ENCODE measurements at regions not wholly inside any gene's neighbourhood (a gene's known extent, or its start where the extent isn't known, plus 50 kb on each side); places are given as distances from the start of the nearest gene placed in this dataset.

DNA sequence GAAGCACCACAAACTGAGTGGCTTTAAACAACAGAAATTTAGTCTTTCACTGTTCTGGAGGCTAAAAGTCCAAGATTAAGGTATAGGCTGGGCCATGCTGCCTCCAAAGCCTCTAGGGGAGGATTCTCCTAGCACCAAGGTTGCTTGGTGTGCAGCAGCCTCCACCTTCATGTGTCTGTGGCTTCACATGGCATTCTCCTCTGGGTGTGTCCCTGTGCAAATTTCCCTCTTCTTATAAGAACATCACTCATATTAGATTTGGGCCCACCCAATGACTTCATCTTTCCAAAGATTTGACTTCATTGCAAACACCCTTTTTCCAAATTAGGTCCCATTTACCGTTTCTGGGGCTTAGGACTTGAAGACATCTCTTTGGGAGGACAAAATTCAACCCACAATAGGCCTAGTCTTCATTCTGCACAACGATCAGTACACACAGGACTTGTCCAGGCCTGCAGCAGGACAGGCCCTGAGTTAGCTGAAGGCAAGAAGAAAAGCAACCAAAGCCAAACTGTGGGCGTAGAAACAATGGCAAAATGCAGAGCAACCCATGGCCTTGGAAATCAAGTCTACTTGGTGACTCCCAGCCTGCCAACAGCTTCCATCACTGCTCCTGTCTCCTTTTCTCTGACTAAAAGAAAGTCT is 521.2 kb upstream of the NBEA start:
- no peaks in the 10 kb centered on the region for H3K36me3 ChIP-seq (ENCODE audit: control insufficient read depth in 1 of 2, insufficient read depth in 2 of 2, low read length in 2 of 2)
- H3K9me3 ChIP-seq (ENCODE audit: control insufficient read depth in 1 of 2, low read length in 2 of 2) = no peaks in the 10 kb centered on the region
- no peaks in the 10 kb centered on the region for H3K27me3 ChIP-seq (ENCODE audit: low read depth, low read length)
- no peak overlapping the region for H3K27ac ChIP-seq (ENCODE audit: low read length)
- H3K4me1 ChIP-seq (ENCODE audit: control insufficient read depth in 1 of 2, insufficient read depth in 2 of 2, low read length in 2 of 2) = no peaks in the 10 kb centered on the region
- no peak overlapping the region for H3K4me3 ChIP-seq (ENCODE audit: low read depth in 1 of 2, low read length in 2 of 2)

DNA sequence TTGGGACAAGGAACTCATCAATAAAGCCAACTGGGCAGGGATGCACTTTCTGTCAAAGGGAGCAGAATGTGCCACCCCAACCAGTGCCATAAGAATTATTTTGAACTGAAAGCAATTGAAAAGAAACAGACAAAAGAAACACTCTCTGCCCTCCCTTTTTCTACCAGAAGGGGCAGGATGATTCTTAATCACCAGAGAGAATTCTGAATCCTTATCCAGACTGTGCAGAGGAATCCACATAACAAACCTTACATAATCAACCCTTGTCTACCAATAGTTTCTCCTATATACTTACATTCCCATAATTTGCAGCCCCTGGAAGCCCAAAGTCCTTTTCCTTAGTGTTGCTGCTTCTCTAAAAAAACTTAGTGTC is 520.7 kb upstream of the NBEA start:
- no peaks in the 10 kb centered on the region for H3K9me3 ChIP-seq (ENCODE audit: control insufficient read depth in 1 of 2, low read length in 2 of 2)
- H3K4me3 ChIP-seq (ENCODE audit: low read depth in 1 of 2, low read length in 2 of 2) = no peak overlapping the region

DNA sequence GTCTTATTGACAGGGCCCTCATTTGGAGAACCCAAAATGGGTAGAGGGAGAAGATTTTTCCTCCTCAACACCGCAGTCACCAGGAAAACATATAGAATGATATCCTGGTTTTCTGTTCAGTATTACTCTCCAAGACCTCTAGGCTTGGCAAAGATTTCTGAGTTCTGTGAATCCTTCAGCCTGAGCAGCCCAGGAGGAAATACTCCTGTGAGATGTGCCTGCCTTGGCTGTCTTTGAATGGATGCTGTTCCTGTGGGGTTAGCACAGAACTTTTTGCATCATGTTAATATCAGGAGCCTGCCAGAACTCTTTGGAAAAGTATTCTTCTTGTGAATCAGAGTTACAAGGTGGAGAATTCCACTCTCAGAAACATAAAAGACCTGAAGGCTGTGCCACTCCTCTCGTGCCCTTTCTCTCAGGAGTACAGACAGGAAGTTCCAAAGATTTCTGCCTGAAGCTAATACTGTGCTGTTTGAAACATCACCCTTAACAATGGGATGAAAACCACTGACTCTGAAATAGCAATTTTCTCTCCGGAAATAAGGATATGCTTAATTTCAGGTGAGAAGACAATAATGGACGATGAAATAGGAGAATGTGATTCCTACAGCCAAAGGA is 520.1 kb upstream of the NBEA start:
- H3K27me3 ChIP-seq (ENCODE audit: low read depth, low read length) = no peaks in the 10 kb centered on the region
- H3K4me3 ChIP-seq (ENCODE audit: low read depth in 1 of 2, low read length in 2 of 2) = no peak overlapping the region
- H3K36me3 ChIP-seq (ENCODE audit: control insufficient read depth in 1 of 2, insufficient read depth in 2 of 2, low read length in 2 of 2) = no peaks in the 10 kb centered on the region
- no peaks in the 10 kb centered on the region for H3K9me3 ChIP-seq (ENCODE audit: control insufficient read depth in 1 of 2, low read length in 2 of 2)
- H3K4me1 ChIP-seq (ENCODE audit: control insufficient read depth in 1 of 2, insufficient read depth in 2 of 2, low read length in 2 of 2) = no peaks in the 10 kb centered on the region
- no peak overlapping the region for H3K27ac ChIP-seq (ENCODE audit: low read length)

More for the DNA sequence above, 520.7 kb upstream of the NBEA start:
- Histone ChIP-seq H3K27ac (ENCODE audit: low read length) (no peak overlapping the region), H3K27me3 (ENCODE audit: low read depth, low read length) (no peaks in the 10 kb centered on the region), H3K36me3 (ENCODE audit: control insufficient read depth in 1 of 2, insufficient read depth in 2 of 2, low read length in 2 of 2) (no peaks in the 10 kb centered on the region), H3K4me1 (ENCODE audit: control insufficient read depth in 1 of 2, insufficient read depth in 2 of 2, low read length in 2 of 2) (no peaks in the 10 kb centered on the region)

DNA sequence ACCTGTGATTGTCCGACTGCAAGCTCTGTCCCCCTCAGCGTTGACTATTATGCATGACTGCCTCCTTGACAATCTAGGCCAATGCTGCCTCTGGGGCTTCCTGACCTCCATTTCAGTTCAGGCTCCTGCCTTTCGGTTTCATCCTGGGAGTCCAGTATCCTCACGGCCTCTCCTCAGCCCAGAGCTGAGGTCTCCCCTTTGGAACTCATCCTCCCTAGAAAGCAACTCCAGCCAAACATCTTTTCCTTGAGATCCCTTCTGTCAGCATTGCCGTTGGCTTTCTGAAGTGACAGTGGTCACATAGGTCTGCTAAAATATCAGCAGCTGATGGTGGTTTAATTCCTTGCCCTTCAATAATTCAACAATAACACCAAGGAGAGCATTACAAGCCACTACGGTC is 519.1 kb upstream of the NBEA start:
- Histone ChIP-seq H3K27me3 (ENCODE audit: low read depth, low read length) (no peaks in the 10 kb centered on the region), H3K27ac (ENCODE audit: low read length) (no peak overlapping the region), H3K4me1 (ENCODE audit: control insufficient read depth in 1 of 2, insufficient read depth in 2 of 2, low read length in 2 of 2) (no peaks in the 10 kb centered on the region), H3K4me3 (ENCODE audit: low read depth in 1 of 2, low read length in 2 of 2) (no peak overlapping the region), H3K36me3 (ENCODE audit: control insufficient read depth in 1 of 2, insufficient read depth in 2 of 2, low read length in 2 of 2) (no peaks in the 10 kb centered on the region), H3K9me3 (ENCODE audit: control insufficient read depth in 1 of 2, low read length in 2 of 2) (no peaks in the 10 kb centered on the region)

DNA sequence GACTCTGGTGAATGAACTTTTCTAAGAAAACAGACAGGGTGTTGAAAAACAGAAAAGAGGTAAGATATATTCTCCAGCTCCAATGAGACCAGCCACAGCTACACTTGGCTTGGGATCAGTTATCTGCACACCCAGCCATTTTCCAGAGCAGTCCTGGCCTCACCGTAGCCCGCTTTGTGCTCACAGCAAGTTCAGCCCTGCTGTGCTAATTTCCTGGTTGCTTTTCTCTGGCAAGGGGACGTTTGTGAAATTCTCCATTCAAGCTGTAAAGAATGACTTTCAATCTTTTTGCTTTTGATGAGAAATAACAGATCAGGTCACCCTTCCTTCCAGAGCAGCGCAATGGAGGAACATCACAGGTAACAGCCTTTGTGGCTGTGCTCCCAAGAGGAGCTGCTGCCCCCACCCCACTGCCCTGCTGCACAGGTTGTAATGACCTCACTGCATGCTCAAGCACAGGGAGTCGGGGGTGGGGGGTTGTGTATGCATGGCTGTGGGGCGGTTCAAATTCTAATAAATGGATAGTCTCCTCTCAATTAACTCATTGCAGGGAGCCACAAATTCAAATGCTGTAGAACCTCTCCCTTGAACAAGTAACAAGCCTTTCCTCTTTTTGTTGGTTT is 516.6 kb upstream of the NBEA start:
- Histone ChIP-seq H3K27me3 (ENCODE audit: low read depth, low read length) (no peaks in the 10 kb centered on the region), H3K9me3 (ENCODE audit: control insufficient read depth in 1 of 2, low read length in 2 of 2) (no peaks in the 10 kb centered on the region), H3K4me3 (ENCODE audit: low read depth in 1 of 2, low read length in 2 of 2) (no peak overlapping the region)

DNA sequence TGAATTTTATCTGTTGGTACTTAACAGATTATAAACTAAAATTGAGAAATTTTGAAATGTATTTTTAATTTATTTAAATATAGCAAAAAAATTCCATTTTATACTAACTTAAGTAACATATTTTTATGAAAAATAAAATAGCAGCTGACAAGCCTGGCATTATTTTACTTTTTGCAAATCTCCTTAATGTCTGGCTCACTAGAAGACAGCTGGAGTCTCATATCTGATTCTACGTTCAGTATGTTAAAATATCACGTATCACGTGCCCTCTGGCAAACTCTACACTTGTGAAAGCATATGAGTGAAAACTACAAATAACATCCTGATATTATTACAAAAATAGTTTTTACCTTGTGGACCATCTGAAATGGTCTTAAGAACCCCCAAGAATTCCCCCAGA is 513.2 kb upstream of the NBEA start:
- no peak overlapping the region for H3K4me3 ChIP-seq (ENCODE audit: low read depth in 1 of 2, low read length in 2 of 2)
- H3K27ac ChIP-seq (ENCODE audit: low read length) = no peak overlapping the region
- no peaks in the 10 kb centered on the region for H3K4me1 ChIP-seq (ENCODE audit: control insufficient read depth in 1 of 2, insufficient read depth in 2 of 2, low read length in 2 of 2)
- no peaks in the 10 kb centered on the region for H3K9me3 ChIP-seq (ENCODE audit: control insufficient read depth in 1 of 2, low read length in 2 of 2)
- no peaks in the 10 kb centered on the region for H3K27me3 ChIP-seq (ENCODE audit: low read depth, low read length)
- H3K36me3 ChIP-seq (ENCODE audit: control insufficient read depth in 1 of 2, insufficient read depth in 2 of 2, low read length in 2 of 2) = no peaks in the 10 kb centered on the region

More for the DNA sequence above, 516.6 kb upstream of the NBEA start:
- Histone ChIP-seq H3K27ac (ENCODE audit: low read length) (no peak overlapping the region), H3K36me3 (ENCODE audit: control insufficient read depth in 1 of 2, insufficient read depth in 2 of 2, low read length in 2 of 2) (no peaks in the 10 kb centered on the region), H3K4me1 (ENCODE audit: control insufficient read depth in 1 of 2, insufficient read depth in 2 of 2, low read length in 2 of 2) (no peaks in the 10 kb centered on the region)

DNA sequence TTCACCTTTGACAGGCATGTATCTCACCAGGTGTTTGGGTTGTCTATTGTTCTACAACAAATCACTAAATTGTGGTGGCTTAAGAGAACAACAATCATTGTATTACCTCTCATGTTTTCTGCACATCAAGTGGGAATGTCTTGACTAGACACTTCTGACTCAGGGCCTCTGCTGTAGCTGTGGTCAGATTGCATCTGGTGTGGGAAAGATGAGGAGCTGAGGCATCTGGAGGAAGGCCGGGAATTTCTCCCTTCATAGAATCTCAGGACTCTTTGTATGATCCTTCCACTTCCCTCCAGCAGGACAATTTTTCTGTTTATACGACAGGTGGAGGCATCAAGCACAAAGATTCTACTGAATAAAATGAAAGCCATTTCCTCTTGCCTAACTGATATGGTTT is 511.8 kb upstream of the NBEA start:
- no peaks in the 10 kb centered on the region for H3K36me3 ChIP-seq (ENCODE audit: control insufficient read depth in 1 of 2, insufficient read depth in 2 of 2, low read length in 2 of 2)
- H3K9me3 ChIP-seq (ENCODE audit: control insufficient read depth in 1 of 2, low read length in 2 of 2) = no peaks in the 10 kb centered on the region
- no peaks in the 10 kb centered on the region for H3K4me1 ChIP-seq (ENCODE audit: control insufficient read depth in 1 of 2, insufficient read depth in 2 of 2, low read length in 2 of 2)

DNA sequence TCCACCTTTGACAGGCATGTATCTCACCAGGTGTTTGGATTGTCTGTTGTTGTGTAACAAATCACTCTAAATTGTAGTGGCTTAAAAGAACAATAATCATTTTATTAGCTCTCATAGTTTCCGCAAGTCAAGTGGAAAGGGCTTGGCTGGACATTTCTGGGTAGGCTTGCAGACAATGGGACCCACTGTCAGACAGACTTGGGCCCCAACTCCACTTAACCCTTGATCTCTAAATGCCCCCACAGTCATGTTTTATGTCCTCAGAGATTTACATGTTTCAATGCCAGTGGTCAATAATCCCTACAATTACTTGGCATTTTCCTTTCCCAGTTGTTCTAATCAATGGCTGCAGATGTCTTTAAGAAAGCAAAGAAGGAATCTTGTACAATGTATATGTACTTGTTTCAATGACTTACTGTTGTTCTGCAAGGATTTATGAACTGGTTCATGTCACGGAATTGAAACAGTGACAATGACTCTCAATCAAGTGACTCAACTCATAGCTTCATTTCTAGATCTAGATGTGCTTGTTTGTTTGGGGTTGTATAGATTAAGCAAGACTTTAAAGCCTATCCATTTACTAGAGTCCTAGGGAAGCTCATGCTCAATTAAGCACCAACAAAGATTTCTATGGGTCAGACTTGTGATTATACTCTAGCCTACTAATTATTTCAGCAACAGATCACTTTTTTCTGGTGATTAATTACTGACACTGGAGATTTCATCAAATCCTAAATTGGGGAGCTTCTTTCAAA is 510.1 kb upstream of the NBEA start:
- Histone ChIP-seq H3K27ac (ENCODE audit: low read length) (no peak overlapping the region), H3K9me3 (ENCODE audit: control insufficient read depth in 1 of 2, low read length in 2 of 2) (no peaks in the 10 kb centered on the region), H3K27me3 (ENCODE audit: low read depth, low read length) (no peaks in the 10 kb centered on the region), H3K36me3 (ENCODE audit: control insufficient read depth in 1 of 2, insufficient read depth in 2 of 2, low read length in 2 of 2) (no peaks in the 10 kb centered on the region), H3K4me3 (ENCODE audit: low read depth in 1 of 2, low read length in 2 of 2) (no peak overlapping the region), H3K4me1 (ENCODE audit: control insufficient read depth in 1 of 2, insufficient read depth in 2 of 2, low read length in 2 of 2) (no peaks in the 10 kb centered on the region)

More for the DNA sequence above, 511.8 kb upstream of the NBEA start:
- Histone ChIP-seq H3K27ac (ENCODE audit: low read length) (no peak overlapping the region), H3K4me3 (ENCODE audit: low read depth in 1 of 2, low read length in 2 of 2) (no peak overlapping the region), H3K27me3 (ENCODE audit: low read depth, low read length) (no peaks in the 10 kb centered on the region)

DNA sequence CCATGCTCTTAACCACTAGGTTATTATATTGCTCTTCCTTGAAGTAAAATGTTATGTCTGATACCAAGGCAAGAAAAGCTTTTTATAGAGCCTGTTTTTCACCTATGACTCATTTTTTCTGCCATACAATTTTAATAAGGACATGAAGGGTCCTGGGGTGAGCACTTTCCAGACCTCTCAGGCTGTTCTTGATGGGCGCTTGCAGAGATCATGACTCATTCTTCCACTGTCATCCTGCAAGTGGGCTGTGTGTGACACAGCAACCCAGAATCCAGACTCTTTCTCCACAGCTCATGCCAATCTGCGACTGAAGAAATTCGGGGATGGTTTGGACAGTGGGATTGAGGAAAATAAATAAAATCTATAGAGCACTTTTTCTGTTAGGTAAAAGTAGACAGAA is 506.7 kb upstream of the NBEA start:
- Histone ChIP-seq H3K4me1 (ENCODE audit: control insufficient read depth in 1 of 2, insufficient read depth in 2 of 2, low read length in 2 of 2) (no peaks in the 10 kb centered on the region), H3K36me3 (ENCODE audit: control insufficient read depth in 1 of 2, insufficient read depth in 2 of 2, low read length in 2 of 2) (no peaks in the 10 kb centered on the region), H3K9me3 (ENCODE audit: control insufficient read depth in 1 of 2, low read length in 2 of 2) (no peaks in the 10 kb centered on the region), H3K4me3 (ENCODE audit: low read depth in 1 of 2, low read length in 2 of 2) (no peak overlapping the region), H3K27ac (ENCODE audit: low read length) (no peak overlapping the region), H3K27me3 (ENCODE audit: low read depth, low read length) (no peaks in the 10 kb centered on the region)

DNA sequence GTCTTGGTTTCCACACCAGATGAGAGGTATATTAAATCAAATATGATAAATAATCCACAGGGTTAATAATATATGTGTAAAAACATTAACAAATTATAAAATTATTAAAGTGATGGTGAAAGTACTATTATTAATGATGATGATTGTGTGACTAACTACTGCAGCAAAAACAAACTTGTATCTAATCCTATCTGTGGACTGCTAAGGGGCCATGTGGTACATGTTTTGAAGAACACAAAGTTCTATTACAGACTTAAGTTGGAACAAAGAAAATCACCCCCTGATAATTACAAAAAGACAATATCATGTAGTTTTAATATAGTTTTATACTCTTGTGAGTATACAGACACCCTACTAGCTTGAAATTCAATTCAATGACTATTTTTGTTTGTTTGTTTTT is 504.2 kb upstream of the NBEA start:
- no peak overlapping the region for H3K4me3 ChIP-seq (ENCODE audit: low read depth in 1 of 2, low read length in 2 of 2)
- no peaks in the 10 kb centered on the region for H3K36me3 ChIP-seq (ENCODE audit: control insufficient read depth in 1 of 2, insufficient read depth in 2 of 2, low read length in 2 of 2)
- H3K27me3 ChIP-seq (ENCODE audit: low read depth, low read length) = no peaks in the 10 kb centered on the region
- no peaks in the 10 kb centered on the region for H3K4me1 ChIP-seq (ENCODE audit: control insufficient read depth in 1 of 2, insufficient read depth in 2 of 2, low read length in 2 of 2)
- no peak overlapping the region for H3K27ac ChIP-seq (ENCODE audit: low read length)
- H3K9me3 ChIP-seq (ENCODE audit: control insufficient read depth in 1 of 2, low read length in 2 of 2) = no peaks in the 10 kb centered on the region

DNA sequence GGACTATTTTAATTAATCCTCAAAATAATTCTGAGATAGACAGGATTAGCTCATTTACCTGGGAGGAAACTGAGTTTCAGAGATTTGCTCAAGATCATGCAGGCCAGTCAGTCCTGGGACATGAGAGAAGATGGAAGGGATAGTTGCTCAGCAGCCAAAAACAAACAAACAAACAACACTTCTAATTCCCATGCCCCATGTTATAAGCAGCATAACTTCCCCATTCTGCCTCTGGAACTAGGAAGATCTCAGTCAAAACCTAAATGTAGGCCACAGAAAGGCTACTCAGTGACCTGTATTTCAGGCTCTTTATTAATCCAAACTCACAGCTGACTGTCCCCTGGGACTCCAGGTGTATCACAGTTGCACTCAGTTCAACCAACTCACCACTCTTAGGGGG is 489.2 kb upstream of the NBEA start:
- Histone ChIP-seq H3K9me3 (ENCODE audit: control insufficient read depth in 1 of 2, low read length in 2 of 2) (no peaks in the 10 kb centered on the region), H3K4me3 (ENCODE audit: low read depth in 1 of 2, low read length in 2 of 2) (no peak overlapping the region), H3K27ac (ENCODE audit: low read length) (no peak overlapping the region), H3K27me3 (ENCODE audit: low read depth, low read length) (no peaks in the 10 kb centered on the region), H3K4me1 (ENCODE audit: control insufficient read depth in 1 of 2, insufficient read depth in 2 of 2, low read length in 2 of 2) (no peaks in the 10 kb centered on the region), H3K36me3 (ENCODE audit: control insufficient read depth in 1 of 2, insufficient read depth in 2 of 2, low read length in 2 of 2) (no peaks in the 10 kb centered on the region)
